ENCODE measurements at regions not wholly inside any gene's neighbourhood (a gene's known extent, or its start where the extent isn't known, plus 50 kb on each side); places are given as distances from the start of the nearest gene placed in this dataset.

DNA sequence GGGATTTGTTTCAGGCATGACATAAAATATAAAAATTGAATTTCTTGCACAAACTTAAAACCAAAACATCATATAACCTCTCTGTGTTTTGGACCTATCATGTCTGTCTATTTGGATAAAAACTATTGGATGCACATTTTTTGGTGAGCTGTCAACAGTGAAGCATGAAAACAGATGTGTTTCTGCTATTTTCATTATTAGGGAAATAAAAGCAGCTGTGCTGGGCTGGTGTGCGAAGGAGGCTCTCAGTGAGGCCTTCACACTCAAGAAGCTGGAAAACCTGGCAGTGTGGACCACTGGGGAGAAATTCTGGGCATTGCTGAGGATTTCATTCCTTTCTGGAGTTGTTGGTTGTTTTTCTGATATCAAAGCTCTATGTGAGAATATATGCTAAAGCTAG is 395.3 kb downstream of the GJA1 start:
- H3K27ac ChIP-seq (ENCODE audit: insufficient read length, low read depth, low read length) = no peak overlapping the region
- no peak overlapping the region for H3K4me3 Mint-ChIP-seq
- H3K79me1 ChIP-seq (ENCODE audit: insufficient read depth, low read depth, low read length, poor library complexity, severe bottlenecking) = no peaks in the 10 kb centered on the region
- H3K18ac ChIP-seq (ENCODE audit: insufficient read length, low read depth, low read length) = no peak overlapping the region
- H3K23ac ChIP-seq (ENCODE audit: insufficient read length, low read depth, low read length) = no peak overlapping the region
- DNase-seq = no peak
- no peak overlapping the region for H4K5ac ChIP-seq (ENCODE audit: insufficient read length, low read depth, low read length)
- no CpG with 5 or more reads among the region's 1 CpG for WGBS (ENCODE audit: extremely low coverage, insufficient read length, low lambda C conversion rate)
- H2BK20ac ChIP-seq (ENCODE audit: low read depth, low read length, poor library complexity, severe bottlenecking) = no peak overlapping the region
- no peak overlapping the region for H2BK12ac ChIP-seq (ENCODE audit: insufficient read length, low read depth, low read length)
- H3K56ac ChIP-seq (ENCODE audit: insufficient read length, low read depth, low read length) = no peak overlapping the region
- no peak overlapping the region for H3K4ac ChIP-seq (ENCODE audit: low read depth, low read length)
- H3K4me1 Mint-ChIP-seq = peaks cover 11% of the 10 kb centered on the region in 2 experiments
- H3K23me2 ChIP-seq (ENCODE audit: insufficient read length, low read depth, low read length, poor library complexity, severe bottlenecking) = no peaks in the 10 kb centered on the region
- H3K36me3 Mint-ChIP-seq (ENCODE audit: insufficient read depth in 1 of 3, low read depth in 3 of 3) = peaks cover 0 to 5% (median 0%) of the 10 kb centered on the region in 3 experiments; a peak in 1 of 7 replicates
- no peak overlapping the region for H4K8ac ChIP-seq (replicated peaks; ENCODE audit: insufficient read length, low read depth, low read length)
- no peaks in the 10 kb centered on the region for H4K20me1 ChIP-seq (ENCODE audit: control insufficient read depth, insufficient read depth, insufficient read length)
- H3K9me3 ChIP-seq (ENCODE audit: control insufficient read depth, low read depth, low read length) = no peaks in the 10 kb centered on the region
- H3K14ac ChIP-seq (ENCODE audit: insufficient read depth, low read length) = no peak overlapping the region
- no peak overlapping the region for H3K27ac Mint-ChIP-seq
- H3K9me3 Mint-ChIP-seq = no peaks in the 10 kb centered on the region
- TF ChIP-seq, protein P1, sequence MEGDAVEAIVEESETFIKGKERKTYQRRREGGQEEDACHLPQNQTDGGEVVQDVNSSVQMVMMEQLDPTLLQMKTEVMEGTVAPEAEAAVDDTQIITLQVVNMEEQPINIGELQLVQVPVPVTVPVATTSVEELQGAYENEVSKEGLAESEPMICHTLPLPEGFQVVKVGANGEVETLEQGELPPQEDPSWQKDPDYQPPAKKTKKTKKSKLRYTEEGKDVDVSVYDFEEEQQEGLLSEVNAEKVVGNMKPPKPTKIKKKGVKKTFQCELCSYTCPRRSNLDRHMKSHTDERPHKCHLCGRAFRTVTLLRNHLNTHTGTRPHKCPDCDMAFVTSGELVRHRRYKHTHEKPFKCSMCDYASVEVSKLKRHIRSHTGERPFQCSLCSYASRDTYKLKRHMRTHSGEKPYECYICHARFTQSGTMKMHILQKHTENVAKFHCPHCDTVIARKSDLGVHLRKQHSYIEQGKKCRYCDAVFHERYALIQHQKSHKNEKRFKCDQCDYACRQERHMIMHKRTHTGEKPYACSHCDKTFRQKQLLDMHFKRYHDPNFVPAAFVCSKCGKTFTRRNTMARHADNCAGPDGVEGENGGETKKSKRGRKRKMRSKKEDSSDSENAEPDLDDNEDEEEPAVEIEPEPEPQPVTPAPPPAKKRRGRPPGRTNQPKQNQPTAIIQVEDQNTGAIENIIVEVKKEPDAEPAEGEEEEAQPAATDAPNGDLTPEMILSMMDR (conservative IDR thresholded peaks at IDR 0.05) = no peak
- H2BK120ac ChIP-seq (ENCODE audit: low read depth, low read length, poor library complexity, severe bottlenecking) = no peak overlapping the region
- no peak overlapping the region for H2AK5ac ChIP-seq (ENCODE audit: insufficient read length, low read length)
- H3K79me2 ChIP-seq (ENCODE audit: insufficient read depth, low read length) = no peaks in the 10 kb centered on the region
- H3K27me3 ChIP-seq (ENCODE audit: insufficient read depth, low read length) = no peaks in the 10 kb centered on the region
- no peaks in the 10 kb centered on the region for H3K4me1 ChIP-seq (ENCODE audit: insufficient read depth, low read length)
- no peak overlapping the region for H3K4me2 ChIP-seq (ENCODE audit: insufficient read depth, insufficient read length, low read length)
- H2AFZ ChIP-seq (ENCODE audit: low read length) = no peak overlapping the region
- H3T11ph ChIP-seq (ENCODE audit: low read length) = no peak overlapping the region
- no peak overlapping the region for H4K91ac ChIP-seq (ENCODE audit: insufficient read length, low read depth, low read length)
- no peak overlapping the region for H2BK15ac ChIP-seq (ENCODE audit: low read depth, low read length)
- no peak overlapping the region for H2BK5ac ChIP-seq (ENCODE audit: insufficient read length, low read length)
- no peaks in the 10 kb centered on the region for H3K27me3 Mint-ChIP-seq (ENCODE audit: low read depth)
- H3K9ac ChIP-seq (ENCODE audit: extremely low read depth, insufficient read length, low read length) = no peak overlapping the region

Measured in H9 (cell line).